Omental fat pad (tissue), 3 donors: ENCODE measurements at regions not wholly inside any gene's neighbourhood (a gene's known extent, or its start where the extent isn't known, plus 50 kb on each side); places are given as distances from the start of the nearest gene placed in this dataset. TPM values are rescaled to one million over a fixed set of nuclear protein-coding genes. Genes with fewer than 3 reads are reported as not detected.

Experiments
- ATAC-seq: fragments of 150-250 bp; one replicate; pipeline ENCODE4 v1.9.1; 2016; ENCODE audit warnings: mild to moderate bottlenecking, moderate library complexity; ENCODE audit not compliant: low FRiP score
- DNase-seq: peaks from one replicate; pipeline ENCODE4 v3.0.0-alpha.2; 2019; ENCODE audit warnings: low spot score
- CTCF ChIP-seq, 3 donors: fragments of 450-650 bp; IDR thresholded peaks; one replicate each; pipeline ENCODE4 v1.5.1; 2016 to 2017; ENCODE audit warnings: antibody characterized with exemption in 3 of 3, mild to moderate bottlenecking in 3 of 3, moderate library complexity in 2 of 3
- small RNA-seq: library from RNA; depleted of rRNA; stranded (forward); fragments of <200 nt; gene quantifications from one replicate; pipeline ENCODE3, GENCODE V24; 2016

GRCh38 chr14:51789114-51789513, 71.3 kb upstream of the GNG2 start:
- no peak for TF ChIP-seq CTCF (IDR thresholded peaks at IDR 0.05)
- no peak for ATAC-seq
- no peak for DNase-seq

DNA sequence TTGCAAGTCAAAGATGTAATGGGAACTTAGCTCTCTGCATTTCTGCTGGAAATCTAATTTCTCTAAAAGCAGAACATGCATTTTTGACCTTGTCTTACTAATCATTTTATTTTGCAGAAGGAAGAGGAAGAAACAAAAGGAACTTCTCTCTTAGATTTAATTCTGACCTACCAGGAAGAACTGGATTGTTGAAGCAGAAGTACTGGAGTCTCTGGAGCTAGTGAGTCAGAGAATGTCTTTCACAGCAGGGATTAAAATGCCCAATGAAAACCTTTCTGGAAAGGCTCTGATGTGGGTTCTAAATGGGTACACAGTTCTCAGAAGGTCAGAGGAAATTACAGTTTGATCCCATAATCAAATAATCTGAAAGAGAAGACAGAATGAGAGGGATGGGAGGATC, 70.8 kb upstream of the GNG2 start:
- no peak for TF ChIP-seq CTCF (IDR thresholded peaks at IDR 0.05)
- no peak for ATAC-seq
- DNase-seq, result no peak

- no peak for DNase-seq
- no peak for ATAC-seq
- no peak for TF ChIP-seq CTCF (IDR thresholded peaks at IDR 0.05)
Observed at GRCh38 chr14:51792809-51793208, 67.6 kb upstream of the GNG2 start.

GRCh38 chr14:51805541-51805940, 54.9 kb upstream of the GNG2 start:
- no peak for TF ChIP-seq CTCF (IDR thresholded peaks at IDR 0.05)
- DNase-seq, result no peak
- no peak for ATAC-seq

DNA sequence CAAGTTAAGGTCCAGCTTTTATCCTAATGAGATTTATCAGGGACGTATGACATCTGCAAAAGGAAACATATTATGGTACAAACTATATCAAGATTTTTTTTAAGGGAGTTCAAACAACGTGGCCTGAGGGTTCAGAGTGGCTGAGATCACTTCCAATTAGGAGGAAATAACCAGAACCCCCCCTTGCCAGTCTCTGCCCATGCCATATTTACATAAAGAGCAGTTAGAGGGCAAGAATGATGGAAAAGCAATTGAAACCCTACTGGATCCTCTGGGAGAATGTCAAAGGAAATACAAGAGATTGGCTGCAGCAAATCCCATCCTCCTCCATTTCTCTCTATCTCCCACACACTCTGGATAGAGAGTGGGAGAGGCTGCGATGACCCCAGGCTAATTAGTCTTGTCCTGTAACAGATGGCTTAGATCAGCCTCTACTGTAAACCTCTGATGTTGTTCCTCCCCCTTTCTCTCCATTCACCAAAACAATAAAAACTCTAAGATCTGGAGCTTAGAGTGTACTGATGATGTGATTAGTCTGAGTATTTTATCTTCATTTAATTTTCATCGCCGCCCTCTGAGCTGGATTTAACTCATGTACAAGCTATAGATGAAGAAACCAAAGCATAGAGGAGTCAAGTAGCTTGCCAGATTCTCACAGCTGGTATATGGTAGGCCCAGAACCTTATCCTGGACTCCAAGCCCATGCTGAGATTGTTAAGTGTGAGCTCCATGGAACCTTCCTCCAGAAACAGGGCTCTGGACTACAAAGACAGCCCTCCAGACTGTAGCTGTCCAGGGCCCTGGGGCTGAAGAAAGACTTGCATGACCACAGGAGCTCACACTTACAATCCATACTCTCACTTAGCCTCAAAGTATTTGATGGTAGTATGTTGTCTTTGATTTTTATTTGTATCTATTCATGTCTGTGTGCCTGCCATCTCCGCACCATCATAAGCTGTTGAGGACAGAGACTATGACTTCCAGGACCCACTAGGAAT, 54.1 kb upstream of the GNG2 start:
- no peak for TF ChIP-seq CTCF (IDR thresholded peaks at IDR 0.05)
- DNase-seq (no peak), ATAC-seq (no peak)

DNA sequence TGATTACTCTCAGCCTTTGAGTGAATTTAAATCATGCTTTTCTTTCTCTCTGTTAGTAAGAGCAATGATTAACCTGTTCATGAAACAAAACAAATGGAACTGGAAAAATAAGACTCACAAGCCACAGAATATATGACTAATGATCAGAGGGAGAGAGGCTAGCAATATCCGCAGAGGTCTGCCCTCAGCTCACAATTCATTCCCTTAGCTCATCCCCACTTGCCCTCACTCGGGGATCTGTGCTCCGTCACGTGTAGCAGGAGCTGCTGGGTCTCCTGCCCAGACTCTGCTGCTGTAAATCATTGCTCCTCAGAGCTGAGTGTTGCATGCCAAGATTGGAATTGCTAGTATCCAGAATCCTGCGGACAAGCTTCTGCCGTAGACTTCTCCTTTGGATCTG, 53.1 kb upstream of the GNG2 start:
- DNase-seq, result no peak
- ATAC-seq, result peak; percentile 37
- no peak for TF ChIP-seq CTCF (IDR thresholded peaks at IDR 0.05)

Small RNAs in the stretch of these regions (small RNA-seq; reads per million reads assigned to genes)
- gene AL079307.3, result not detected
